ENCODE measurements at regions not wholly inside any gene's neighbourhood (a gene's known extent, or its start where the extent isn't known, plus 50 kb on each side); places are given as distances from the start of the nearest gene placed in this dataset.

DNA sequence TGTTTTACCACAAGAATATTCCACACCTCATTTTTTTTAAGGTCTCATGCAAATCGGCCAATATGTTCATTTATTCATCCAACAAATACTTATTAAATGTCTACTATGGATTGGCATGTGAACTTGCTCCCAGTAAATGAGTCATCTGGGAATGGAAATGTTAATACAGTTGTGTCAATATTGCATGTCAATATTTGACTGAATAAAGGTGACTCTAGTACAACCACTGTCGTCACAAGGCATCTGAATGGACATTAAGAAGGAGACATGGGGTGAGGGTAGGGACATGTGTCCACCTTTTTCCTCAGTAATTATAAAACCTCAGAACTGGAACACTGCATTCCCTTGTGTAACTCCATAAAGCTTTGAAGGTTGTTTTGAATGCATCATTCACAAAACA, 365.4 kb downstream of the ADCYAP1 start:
- TF ChIP-seq POLR2AphosphoS5 (IDR thresholded peaks at IDR 0.05; ENCODE audit: borderline replicate concordance, low read depth, low read length) (no peak), EZH2 (IDR thresholded peaks at IDR 0.05) (no peak), FOXP2 (optimal IDR thresholded peaks at IDR 0.05; ENCODE audit: control extremely low read depth, extremely low read length, insufficient read depth) (no peak)
